Astrocyte (in vitro differentiated cells and primary cell): ENCODE measurements at regions not wholly inside any gene's neighbourhood (a gene's known extent, or its start where the extent isn't known, plus 50 kb on each side); places are given as distances from the start of the nearest gene placed in this dataset.

Experiments
- DNase-seq: peaks from one replicate; pipeline ENCODE4 v3.0.0-alpha.2; 2010; ENCODE audit warnings: low read depth
- FAIRE-seq: peaks from 2 replicates; lab custom pipeline; 2011; peaks lifted over from hg19 to GRCh38; lab: Jason Lieb, UNC
- H2AFZ ChIP-seq: 2 replicates; pipeline ENCODE4 v1.6.0; 2012; ENCODE audit warnings: low read depth, low read length, inconsistent platforms
- H3K27ac ChIP-seq: 2 replicates; pipeline ENCODE4 v1.5.1; 2011; ENCODE audit warnings: low read depth, low read length, inconsistent platforms
- H3K27me3 ChIP-seq: 2 replicates; pipeline ENCODE4 v1.6.0; 2011; ENCODE audit warnings: low read length, inconsistent platforms; ENCODE audit not compliant: insufficient read depth
- H3K36me3 ChIP-seq: 2 replicates; pipeline ENCODE4 v1.5.1; 2011; ENCODE audit warnings: low read length, inconsistent platforms; ENCODE audit not compliant: insufficient read depth
- H3K4me1 ChIP-seq: 2 replicates; pipeline ENCODE4 v1.5.1; 2011; ENCODE audit warnings: low read length, inconsistent platforms; ENCODE audit not compliant: insufficient read depth
- H3K4me2 ChIP-seq: 2 replicates; pipeline ENCODE4 v1.6.0; 2012; ENCODE audit warnings: low read length, inconsistent platforms
- H3K4me3 ChIP-seq: 2 replicates; pipeline ENCODE4 v1.5.1; 2011; ENCODE audit warnings: low read depth, mild to moderate bottlenecking, low read length, inconsistent platforms; ENCODE audit not compliant: insufficient read depth
- H3K79me2 ChIP-seq: 2 replicates; pipeline ENCODE4 v1.6.0; 2012; ENCODE audit warnings: mild to moderate bottlenecking, low read length, inconsistent platforms; ENCODE audit not compliant: insufficient read depth
- H3K9ac ChIP-seq: 2 replicates; pipeline ENCODE4 v1.6.0; 2012; ENCODE audit warnings: mild to moderate bottlenecking, low read length, inconsistent platforms
- H3K9me3 ChIP-seq: 2 replicates; pipeline ENCODE4 v1.5.1; 2012; ENCODE audit warnings: low read depth, mild to moderate bottlenecking, low read length, inconsistent platforms; ENCODE audit not compliant: insufficient read depth
- H4K20me1 ChIP-seq: 2 replicates; pipeline ENCODE4 v1.6.0; 2012; ENCODE audit warnings: low read length, inconsistent platforms; ENCODE audit not compliant: insufficient read depth
- H3K27ac Mint-ChIP-seq: one replicate; pipeline ENCODE4 v1.8.0; 2021; ENCODE audit warnings: mild to moderate bottlenecking, mixed read lengths; ENCODE audit not compliant: unreplicated experiment
- H3K27me3 Mint-ChIP-seq: one replicate; pipeline ENCODE4 v1.8.0; 2021; ENCODE audit warnings: low read depth, mixed read lengths; ENCODE audit not compliant: unreplicated experiment
- H3K36me3 Mint-ChIP-seq: one replicate; pipeline ENCODE4 v1.8.0; 2021; ENCODE audit warnings: low read depth, mixed read lengths; ENCODE audit not compliant: unreplicated experiment
- H3K4me1 Mint-ChIP-seq: one replicate; pipeline ENCODE4 v1.8.0; 2021; ENCODE audit warnings: low read depth, mixed read lengths; ENCODE audit not compliant: unreplicated experiment
- H3K4me3 Mint-ChIP-seq: one replicate; pipeline ENCODE4 v1.8.0; 2021; ENCODE audit warnings: mild to moderate bottlenecking, moderate library complexity, mixed read lengths; ENCODE audit not compliant: unreplicated experiment
- H3K9me3 Mint-ChIP-seq: one replicate; pipeline ENCODE4 v1.8.0; 2021; ENCODE audit warnings: mild to moderate bottlenecking, mixed read lengths; ENCODE audit not compliant: unreplicated experiment
- CTCF ChIP-seq: IDR thresholded peaks from 2 replicates; pipeline ENCODE4 v1.5.1; 2011; ENCODE audit warnings: low read depth, mild to moderate bottlenecking, inconsistent platforms, low read length, moderate library complexity; ENCODE audit not compliant: insufficient read depth
- EZH2 ChIP-seq: IDR thresholded peaks from 2 replicates; pipeline ENCODE4 v1.6.1; 2012; ENCODE audit warnings: mild to moderate bottlenecking, low read length, inconsistent platforms; ENCODE audit not compliant: insufficient read depth

- H3K36me3 Mint-ChIP-seq = no peaks in the 10 kb centered on the region
Observed at GRCh38 chr11:97729546-97730272, 1291.0 kb upstream of the CNTN5 start.

GRCh38 chr11:97732011-97732632, 1288.6 kb upstream of the CNTN5 start:
- Histone ChIP-seq H3K4me2 (no peak overlapping the region), H3K79me2 (no peaks in the 10 kb centered on the region), H3K36me3 (no peaks in the 10 kb centered on the region), H3K27ac (no peak overlapping the region), H3K4me3 (no peak overlapping the region), H3K9me3 (no peaks in the 10 kb centered on the region), H3K4me1 (no peaks in the 10 kb centered on the region), H2AFZ (no peak overlapping the region), H3K27me3 (no peaks in the 10 kb centered on the region), H4K20me1 (no peaks in the 10 kb centered on the region), H3K9ac (no peak overlapping the region)
- no peak for DNase-seq
- FAIRE-seq = no peak
- Mint-ChIP-seq H3K36me3 (no peaks in the 10 kb centered on the region), H3K4me1 (peaks cover 22% of the 10 kb centered on the region), H3K27ac (no peak overlapping the region), H3K4me3 (no peak overlapping the region), H3K27me3 (no peaks in the 10 kb centered on the region), H3K9me3 (peaks cover 5% of the 10 kb centered on the region)
- no peak for TF ChIP-seq EZH2
- TF ChIP-seq CTCF = no peak

More at GRCh38 chr11:97729546-97730272, 1291.0 kb upstream of the CNTN5 start:
- Mint-ChIP-seq H3K4me1 (peaks cover 22% of the 10 kb centered on the region), H3K9me3 (peaks cover 4% of the 10 kb centered on the region), H3K4me3 (no peak overlapping the region), H3K27me3 (no peaks in the 10 kb centered on the region), H3K27ac (no peak overlapping the region)
- Histone ChIP-seq H3K27ac (no peak overlapping the region), H3K36me3 (no peaks in the 10 kb centered on the region), H3K9me3 (no peaks in the 10 kb centered on the region), H4K20me1 (no peaks in the 10 kb centered on the region), H3K9ac (no peak overlapping the region), H3K4me2 (no peak overlapping the region), H2AFZ (no peak overlapping the region), H3K4me3 (no peak overlapping the region), H3K4me1 (no peaks in the 10 kb centered on the region), H3K27me3 (no peaks in the 10 kb centered on the region), H3K79me2 (no peaks in the 10 kb centered on the region)
- DNase-seq (no peak), FAIRE-seq (no peak)
- TF ChIP-seq EZH2 (no peak), CTCF (no peak)

GRCh38 chr11:97738751-97739150, 1282.0 kb upstream of the CNTN5 start:
- H3K4me1 Mint-ChIP-seq = peaks cover 23% of the 10 kb centered on the region
- peaks cover 15% of the 10 kb centered on the region for H3K9me3 Mint-ChIP-seq
- DNase-seq = no peak
- Histone ChIP-seq H3K4me2 (no peak overlapping the region), H3K27me3 (no peaks in the 10 kb centered on the region), H3K4me1 (peaks cover 19% of the 10 kb centered on the region), H3K79me2 (no peaks in the 10 kb centered on the region), H4K20me1 (no peaks in the 10 kb centered on the region), H3K9ac (no peak overlapping the region), H3K9me3 (peaks cover 4% of the 10 kb centered on the region), H3K36me3 (no peaks in the 10 kb centered on the region), H3K4me3 (no peak overlapping the region), H3K27ac (no peak overlapping the region), H2AFZ (no peak overlapping the region)
- H3K27me3 Mint-ChIP-seq = no peaks in the 10 kb centered on the region
- peak overlapping the region; percentile 20 for H3K27ac Mint-ChIP-seq
- H3K4me3 Mint-ChIP-seq = no peak overlapping the region
- peaks cover 2% of the 10 kb centered on the region for H3K36me3 Mint-ChIP-seq
- no peak for TF ChIP-seq CTCF
- no peak for TF ChIP-seq EZH2
- FAIRE-seq = no peak
